ENCODE measurements at regions not wholly inside any gene's neighbourhood (a gene's known extent, or its start where the extent isn't known, plus 50 kb on each side); places are given as distances from the start of the nearest gene placed in this dataset.
A peak's percentile ranks its signal among the peaks of the same experiment; 100 is the strongest.

DNA sequence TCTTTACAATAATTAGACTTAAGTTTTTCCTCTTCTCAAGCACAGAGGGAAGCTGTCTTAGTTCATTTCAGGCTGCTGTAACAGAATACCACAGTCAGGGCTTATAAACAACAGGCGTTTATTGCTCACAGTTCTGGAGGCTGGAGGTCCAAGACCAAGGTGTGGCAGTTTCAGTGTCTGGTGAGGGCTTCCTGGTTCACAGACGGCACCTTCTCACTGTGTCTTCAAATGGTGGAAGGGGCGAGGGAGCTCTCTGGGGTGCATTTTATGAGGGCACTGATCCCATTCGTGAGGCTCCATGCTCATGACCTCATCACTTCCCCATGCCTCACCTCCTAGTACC lies 115.7 kb upstream of the MXRA5 start:
- H3K27ac ChIP-seq = no peak overlapping the region

DNA sequence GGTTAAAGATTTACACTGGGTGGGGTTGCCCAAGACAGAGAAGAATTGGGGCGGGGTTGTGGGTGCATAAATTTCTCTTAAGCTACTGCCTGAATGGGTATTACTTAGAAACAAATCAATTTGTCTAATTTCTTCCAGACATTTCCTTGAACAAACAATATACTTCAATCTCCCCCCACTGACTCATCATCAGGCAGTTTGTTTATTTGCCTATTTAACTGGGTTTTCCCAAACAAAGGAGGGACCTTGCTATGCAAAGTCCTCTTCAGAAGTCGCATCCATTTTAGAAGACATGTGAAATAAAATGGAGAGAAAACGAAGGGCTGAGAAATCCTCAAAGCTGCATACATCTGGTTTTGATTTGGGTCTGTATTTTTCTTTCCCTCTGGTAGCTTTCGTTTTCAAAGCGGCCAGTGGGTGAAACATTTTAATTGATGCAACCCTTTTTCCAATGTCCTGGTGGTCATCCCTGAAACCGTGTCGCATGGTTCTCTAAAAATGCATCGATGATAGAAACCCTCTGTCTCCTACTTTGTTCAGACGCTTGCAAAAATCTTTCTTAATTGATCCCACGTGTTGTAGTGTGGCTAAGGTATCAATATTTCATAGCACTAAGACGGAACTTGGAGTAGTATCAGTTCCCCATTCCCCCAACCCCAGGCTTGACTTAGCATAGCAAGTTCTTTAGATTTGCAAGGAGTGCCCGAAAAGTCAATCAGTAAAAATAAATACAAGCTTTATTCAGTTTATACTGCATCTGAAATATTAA lies 115.1 kb upstream of the MXRA5 start:
- intact Hi-C loops (cut with DNase I) = no loop called here
- no peak for DNase-seq
- Histone ChIP-seq H3K27ac (no peak overlapping the region), H3K4me3 (no peak overlapping the region), H3K9me3 (no peaks in the 10 kb centered on the region), H3K36me3 (ENCODE audit: insufficient read depth in 1 of 2, low read depth in 1 of 2) (no peaks in the 10 kb centered on the region), H3K27me3 (ENCODE audit: insufficient read depth in 3 of 3, low read length in 2 of 3) (no peaks in the 10 kb centered on the region), H3K4me1 (no peaks in the 10 kb centered on the region)
- no peak for TF ChIP-seq CTCF (IDR thresholded peaks at IDR 0.05)
- ATAC-seq = no peak
- 52 to 66% (median 62%) methylated on average over 12 of the region's 12 CpGs for WGBS, 3 donors

More for the DNA sequence above, 115.7 kb upstream of the MXRA5 start:
- ATAC-seq = no peak
- Histone ChIP-seq H3K27me3 (ENCODE audit: insufficient read depth in 3 of 3, low read length in 2 of 3) (no peaks in the 10 kb centered on the region), H3K4me3 (no peak overlapping the region), H3K4me1 (no peaks in the 10 kb centered on the region), H3K9me3 (no peaks in the 10 kb centered on the region), H3K36me3 (ENCODE audit: insufficient read depth in 1 of 2, low read depth in 1 of 2) (no peaks in the 10 kb centered on the region)
- TF ChIP-seq CTCF (IDR thresholded peaks at IDR 0.05) = no peak
- intact Hi-C loops (cut with DNase I) = no loop called here
- WGBS, 3 donors = 57 to 71% (median 65%) methylated on average over 4 of the region's 4 CpGs
- DNase-seq = no peak

- ATAC-seq (no peak), DNase-seq (no peak)
- no peaks in the 10 kb centered on the region for H3K9me3 ChIP-seq
- WGBS, 3 donors = 87 to 92% (median 92%) methylated on average over 2 of the region's 2 CpGs
- no peaks in the 10 kb centered on the region for H3K27me3 ChIP-seq (ENCODE audit: insufficient read depth in 3 of 3, low read length in 2 of 3)
- H3K36me3 ChIP-seq (ENCODE audit: insufficient read depth in 1 of 2, low read depth in 1 of 2) = no peaks in the 10 kb centered on the region
- no peaks in the 10 kb centered on the region for H3K4me1 ChIP-seq
- intact Hi-C loops (cut with DNase I) = no loop called here
- H3K4me3 ChIP-seq = no peak overlapping the region
- no peak for TF ChIP-seq CTCF (IDR thresholded peaks at IDR 0.05)
- no peak overlapping the region for H3K27ac ChIP-seq
Observed at GRCh38 chrX:3455796-3456195, 109.3 kb upstream of the MXRA5 start.

- intact Hi-C loops (cut with DNase I) = no loop called here
- no peak for DNase-seq
- TF ChIP-seq CTCF (IDR thresholded peaks at IDR 0.05) = no peak
- H3K27me3 ChIP-seq (ENCODE audit: insufficient read depth in 3 of 3, low read length in 2 of 3) = no peaks in the 10 kb centered on the region
- no peak for ATAC-seq
- no peaks in the 10 kb centered on the region for H3K36me3 ChIP-seq (ENCODE audit: insufficient read depth in 1 of 2, low read depth in 1 of 2)
- H3K4me3 ChIP-seq = no peak overlapping the region
- WGBS, 3 donors = 5 to 13% (median 11%) methylated on average over 8 of the region's 8 CpGs
- H3K4me1 ChIP-seq = no peaks in the 10 kb centered on the region
- H3K9me3 ChIP-seq = no peaks in the 10 kb centered on the region
- peak overlapping the region; percentile 28 for H3K27ac ChIP-seq
Observed at GRCh38 chrX:3451571-3451970, 105.1 kb upstream of the MXRA5 start.
